ENCODE measurements at regions not wholly inside any gene's neighbourhood (a gene's known extent, or its start where the extent isn't known, plus 50 kb on each side); places are given as distances from the start of the nearest gene placed in this dataset.
A peak's percentile ranks its signal among the peaks of the same experiment; 100 is the strongest.

DNA sequence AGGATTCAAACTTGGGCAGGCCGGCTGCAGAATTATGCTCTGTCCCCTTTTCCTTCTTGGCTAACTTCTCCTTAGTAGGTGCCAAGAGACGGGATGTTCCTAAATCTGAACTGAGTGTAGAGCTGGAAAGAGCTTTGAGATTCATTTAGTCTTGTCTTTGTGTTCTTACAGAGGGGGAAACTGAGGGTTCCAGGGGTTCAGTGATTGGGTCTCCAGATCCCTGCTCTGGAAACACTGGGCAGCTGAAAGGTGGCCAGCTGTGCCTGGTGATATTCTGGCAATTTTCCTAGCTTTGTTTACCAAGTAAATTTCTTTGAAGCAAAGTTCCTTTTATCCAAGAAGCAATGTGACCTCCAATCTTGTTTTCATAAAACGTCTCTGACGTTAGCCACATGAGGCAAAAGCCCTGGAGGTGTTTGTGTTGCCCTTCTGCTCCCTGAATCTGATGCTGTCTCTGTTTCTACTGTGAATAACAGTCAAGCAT, 288.7 kb downstream of the ZSWIM6 start:
- DNase-seq (ENCODE audit: extremely low read depth in 1 of 11, low read depth in 9 of 11, low spot score in 4 of 11) = no peak

DNA sequence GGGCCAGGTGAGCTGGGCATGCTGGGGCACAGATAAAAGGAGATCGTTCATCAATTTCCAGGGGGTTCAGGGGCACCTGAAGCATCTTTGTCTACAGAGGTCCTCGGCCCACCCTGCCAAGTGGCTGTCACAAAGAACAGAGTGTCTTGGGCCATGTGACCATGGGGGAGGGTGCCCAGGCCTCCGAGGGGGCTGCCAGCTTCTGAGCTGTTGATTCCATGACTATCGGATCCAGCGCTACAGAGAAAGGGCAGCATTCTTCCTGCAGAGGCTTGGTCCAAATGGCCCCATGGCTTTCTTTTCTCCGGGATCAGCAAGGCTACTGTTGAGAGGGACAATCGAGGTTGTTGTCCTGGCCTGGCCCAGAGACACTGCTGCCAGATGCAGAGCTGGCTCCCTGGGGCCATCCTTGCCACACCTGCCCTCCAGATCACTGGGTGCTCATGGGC, 289.2 kb downstream of the ZSWIM6 start:
- DNase-seq (ENCODE audit: extremely low read depth in 1 of 11, low read depth in 9 of 11, low spot score in 4 of 11) = no peak

DNA sequence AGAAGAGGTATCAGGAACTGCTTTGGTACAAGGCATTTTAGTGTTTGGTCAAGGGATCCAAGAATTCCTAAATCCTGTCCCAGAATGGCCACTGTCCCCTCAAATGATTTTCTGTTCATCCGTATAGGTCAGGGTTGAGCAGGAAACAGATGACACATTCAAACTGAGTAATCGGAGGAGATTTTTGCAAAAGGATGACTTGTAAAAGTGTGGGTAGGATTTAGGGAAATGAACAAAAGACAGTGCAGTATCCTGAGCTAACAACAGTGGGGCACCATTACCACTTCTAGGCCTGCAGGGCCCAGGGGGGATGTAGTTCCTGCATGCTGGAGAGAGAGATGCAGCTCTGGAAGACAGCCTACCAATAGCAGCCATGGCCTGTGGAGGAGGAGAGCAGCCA, 290.1 kb downstream of the ZSWIM6 start:
- no peak for DNase-seq (ENCODE audit: extremely low read depth in 1 of 11, low read depth in 9 of 11, low spot score in 4 of 11)

DNA sequence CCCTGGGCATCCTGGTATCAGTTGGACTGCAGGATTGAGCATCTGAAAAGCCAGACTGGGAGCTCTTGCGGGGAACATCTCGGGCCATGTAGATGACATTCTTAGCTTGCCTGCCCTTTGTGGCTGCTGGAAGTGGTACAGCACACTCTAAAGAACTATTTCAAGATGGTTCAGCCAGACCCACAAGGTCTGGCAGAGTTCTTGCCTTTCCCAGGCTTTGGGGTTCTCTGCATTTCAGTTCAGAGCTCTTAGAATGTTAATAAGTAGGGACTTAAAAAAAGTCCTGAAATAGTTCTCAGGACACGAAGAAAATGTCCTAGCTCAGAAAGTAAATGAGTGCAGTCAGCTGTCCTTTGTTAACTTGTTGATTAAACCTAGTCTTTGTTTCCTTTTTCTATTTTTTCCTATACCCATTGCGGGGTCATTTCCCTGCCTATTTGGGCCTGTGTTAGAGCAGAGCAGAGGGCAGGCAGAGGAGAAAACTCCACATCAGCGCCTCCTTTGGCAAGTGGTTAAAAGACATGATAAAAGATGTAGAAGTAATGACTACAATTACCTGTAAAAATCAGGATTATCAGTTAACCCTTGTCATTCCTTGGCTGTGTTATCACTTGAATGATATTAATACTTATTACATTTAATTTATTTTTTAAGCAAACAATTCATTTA, 291.5 kb downstream of the ZSWIM6 start:
- DNase-seq (ENCODE audit: extremely low read depth in 1 of 11, low read depth in 9 of 11, low spot score in 4 of 11) = no peak

DNA sequence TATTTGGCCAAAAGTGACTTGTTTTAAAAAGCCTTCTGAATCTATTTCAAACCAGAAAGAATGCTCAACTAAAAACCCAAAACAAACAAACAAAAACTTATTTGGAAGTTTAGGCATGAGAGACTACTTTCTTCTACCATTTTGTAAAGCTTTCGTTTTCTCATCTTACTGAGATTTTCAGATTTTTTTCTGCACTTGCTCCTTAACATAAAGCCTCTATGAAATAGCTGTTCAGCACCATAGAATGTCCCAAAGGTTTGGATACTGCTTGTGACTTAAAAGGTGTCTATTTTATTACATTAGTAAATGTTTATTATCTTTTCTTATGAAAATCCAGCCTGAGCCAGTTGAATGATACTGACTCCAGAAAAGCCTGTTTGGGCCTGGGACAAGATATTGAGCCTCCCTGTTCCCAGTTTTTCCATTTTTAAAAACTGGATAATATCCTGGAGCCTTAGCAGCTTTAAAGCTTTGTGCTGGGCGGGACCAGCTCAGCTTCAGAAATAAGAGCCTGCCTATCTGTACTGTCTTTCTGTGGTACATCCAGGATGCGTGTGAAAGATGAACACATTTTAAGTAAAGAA, 292.6 kb downstream of the ZSWIM6 start:
- DNase-seq (ENCODE audit: extremely low read depth in 1 of 11, low read depth in 9 of 11, low spot score in 4 of 11) = no peak

DNA sequence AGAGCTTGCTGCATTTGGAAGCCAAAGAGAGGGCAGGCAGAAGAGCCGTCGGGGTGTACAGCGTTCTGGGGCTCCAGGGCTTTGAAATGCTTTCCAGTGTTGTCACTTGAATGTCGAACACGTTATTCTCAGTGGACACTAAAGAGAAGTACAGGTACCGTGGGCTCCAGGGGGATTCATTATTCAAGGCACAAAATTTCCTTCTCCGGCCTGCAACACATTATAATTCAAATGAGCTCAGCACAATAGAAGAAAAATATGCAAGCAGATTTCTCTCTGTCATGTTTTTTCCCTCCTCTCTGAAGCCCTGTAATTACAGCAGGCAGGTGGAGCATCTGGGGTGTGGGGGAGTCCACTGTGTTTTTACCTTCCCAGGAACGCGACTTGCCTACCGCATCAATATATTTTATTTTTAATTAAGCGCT, 293.1 kb downstream of the ZSWIM6 start:
- DNase-seq (ENCODE audit: extremely low read depth in 1 of 11, low read depth in 9 of 11, low spot score in 4 of 11) = peak in 1 of 11 donors; percentile 21

DNA sequence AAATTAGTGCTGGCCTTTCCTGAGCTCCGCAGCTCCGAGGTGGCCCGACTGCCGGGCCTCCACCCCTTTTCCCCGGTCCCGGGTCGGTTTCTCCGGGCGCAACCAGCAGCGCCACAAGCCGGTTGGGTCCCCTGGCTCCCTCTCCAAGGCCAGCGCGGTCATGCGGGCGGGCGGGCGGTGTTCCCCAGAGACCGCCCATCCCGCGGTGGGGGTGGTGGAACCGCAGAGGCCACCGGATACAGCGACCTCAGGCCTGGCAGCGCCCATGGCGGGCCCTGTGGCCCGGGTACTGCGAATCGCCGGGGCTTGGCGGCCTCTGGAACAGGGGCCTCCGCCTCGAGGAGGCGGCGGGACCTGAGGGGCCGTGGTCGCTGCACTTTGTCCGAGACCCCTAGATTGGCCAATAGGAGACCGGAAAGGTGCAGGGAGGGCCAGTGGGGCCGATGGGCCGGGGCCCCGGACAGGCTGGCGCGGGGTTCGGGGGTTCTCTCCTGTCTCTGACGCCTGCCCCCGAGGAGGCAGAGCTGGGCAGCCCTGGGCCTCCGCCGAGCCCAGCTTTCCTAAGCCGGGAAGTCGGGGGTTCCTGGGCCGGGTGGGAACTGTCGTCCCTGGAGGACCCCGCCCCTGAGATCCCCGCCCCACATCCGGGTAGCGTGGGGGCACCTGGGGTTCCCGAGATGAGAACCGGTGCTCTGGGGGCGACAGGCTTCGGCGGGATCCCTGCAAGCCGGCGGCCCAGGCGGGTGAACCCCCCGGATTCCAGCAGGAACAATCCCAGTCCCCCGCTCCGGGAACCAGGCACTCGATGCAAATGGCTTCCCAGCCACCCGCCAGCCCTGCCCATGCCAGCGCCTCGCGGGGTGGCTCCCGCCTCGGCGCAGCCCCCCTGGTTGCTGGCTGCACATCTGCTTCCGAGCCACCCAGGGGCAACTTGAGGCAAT, 293.9 kb downstream of the ZSWIM6 start:
- peak; percentile 25 to 69 (median 52) for DNase-seq (ENCODE audit: extremely low read depth in 1 of 11, low read depth in 9 of 11, low spot score in 4 of 11)

DNA sequence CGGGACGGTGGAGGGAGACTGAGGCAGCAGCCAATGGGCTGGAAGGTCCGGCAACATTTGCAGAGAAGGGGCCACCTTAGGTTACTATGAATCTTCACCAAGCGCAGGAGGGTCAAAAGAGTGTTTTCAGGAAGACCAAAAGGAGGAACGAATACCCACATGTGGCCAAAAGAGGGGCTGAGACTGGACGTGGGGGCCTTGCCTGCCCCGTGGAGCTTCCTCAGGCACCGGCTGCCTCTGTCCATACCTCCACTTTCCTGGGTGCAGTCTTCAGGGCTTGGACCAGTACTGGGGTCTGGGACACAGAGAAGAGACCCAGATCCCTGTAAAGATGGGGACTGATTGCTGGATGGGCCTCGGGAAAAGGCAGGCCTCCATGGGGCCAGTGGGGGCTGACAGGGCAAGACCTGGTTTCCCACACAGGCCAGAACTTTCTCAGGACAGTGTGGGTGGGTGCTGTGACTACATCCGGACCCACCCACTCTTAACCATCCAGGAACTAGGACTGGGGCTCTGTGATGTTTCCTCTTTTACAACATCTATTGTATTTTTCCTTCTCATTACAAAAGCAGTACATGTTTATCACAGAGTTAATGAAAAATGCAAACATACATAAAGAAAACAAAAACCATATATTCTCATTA, 294.7 kb downstream of the ZSWIM6 start:
- DNase-seq (ENCODE audit: extremely low read depth in 1 of 11, low read depth in 9 of 11, low spot score in 4 of 11) = no peak

DNA sequence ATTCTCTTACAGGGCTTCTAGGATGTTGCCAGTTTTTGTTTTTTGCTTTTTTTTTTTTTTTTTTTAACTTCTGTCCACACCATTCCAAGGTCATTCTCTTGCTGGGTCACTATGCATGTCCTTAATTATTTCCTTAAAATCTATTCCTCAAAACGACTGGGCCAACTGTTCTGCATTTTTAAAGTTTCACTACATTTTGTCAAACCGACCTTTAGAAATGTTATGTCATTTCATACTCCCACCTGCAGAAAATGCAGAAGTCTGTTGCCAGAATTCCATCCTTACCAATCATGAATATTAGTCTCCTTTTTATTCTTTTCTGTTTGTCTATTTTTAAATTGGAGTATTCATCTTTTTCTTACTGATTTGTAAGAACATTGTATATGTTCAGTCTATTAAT, 295.5 kb downstream of the ZSWIM6 start:
- no peak for DNase-seq (ENCODE audit: extremely low read depth in 1 of 11, low read depth in 9 of 11, low spot score in 4 of 11)

DNA sequence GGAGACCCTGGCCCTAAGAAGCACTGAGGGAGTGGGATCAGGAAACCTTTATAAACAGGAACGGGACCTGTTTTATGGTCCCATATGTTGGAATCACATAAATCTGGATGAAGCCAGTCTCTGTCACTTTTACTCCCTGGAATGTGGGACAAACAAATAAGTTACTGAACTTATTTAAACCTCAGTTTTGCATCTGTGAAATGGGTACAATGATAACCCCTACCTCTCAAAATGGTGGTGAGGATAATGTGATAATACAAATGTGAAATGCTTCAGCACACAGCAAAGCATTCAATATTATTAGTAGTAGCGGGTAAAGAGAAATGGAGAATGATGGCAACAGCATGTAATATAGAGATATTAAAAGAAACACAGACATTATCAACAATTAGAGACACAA, 298.9 kb downstream of the ZSWIM6 start:
- DNase-seq (ENCODE audit: extremely low read depth in 1 of 11, low read depth in 9 of 11, low spot score in 4 of 11) = no peak

DNA sequence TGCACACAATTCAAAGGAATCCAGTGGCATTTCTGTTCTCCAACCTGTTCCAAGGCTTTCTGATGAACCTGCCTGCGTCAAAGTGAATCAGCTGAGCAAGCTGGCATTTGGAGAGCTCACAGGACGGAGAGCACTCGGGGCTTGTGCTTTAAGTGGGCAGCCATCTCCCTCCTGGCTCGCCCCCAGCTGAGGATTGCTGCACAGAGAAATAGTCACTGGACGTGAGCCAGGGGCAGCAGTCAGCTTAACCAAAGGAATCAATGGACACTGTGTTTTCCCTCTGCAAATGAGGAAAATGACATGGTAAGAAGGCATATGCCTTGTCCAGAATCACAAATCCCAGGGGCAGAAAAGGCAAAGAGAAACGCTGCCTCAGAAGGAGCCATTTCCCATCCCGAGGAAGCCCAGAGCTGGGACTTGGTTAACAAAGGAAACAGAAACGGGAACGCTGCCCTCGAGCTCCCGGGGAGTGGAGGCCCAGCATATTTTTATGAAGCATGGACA, 299.4 kb downstream of the ZSWIM6 start:
- no peak for DNase-seq (ENCODE audit: extremely low read depth in 1 of 11, low read depth in 9 of 11, low spot score in 4 of 11)

DNA sequence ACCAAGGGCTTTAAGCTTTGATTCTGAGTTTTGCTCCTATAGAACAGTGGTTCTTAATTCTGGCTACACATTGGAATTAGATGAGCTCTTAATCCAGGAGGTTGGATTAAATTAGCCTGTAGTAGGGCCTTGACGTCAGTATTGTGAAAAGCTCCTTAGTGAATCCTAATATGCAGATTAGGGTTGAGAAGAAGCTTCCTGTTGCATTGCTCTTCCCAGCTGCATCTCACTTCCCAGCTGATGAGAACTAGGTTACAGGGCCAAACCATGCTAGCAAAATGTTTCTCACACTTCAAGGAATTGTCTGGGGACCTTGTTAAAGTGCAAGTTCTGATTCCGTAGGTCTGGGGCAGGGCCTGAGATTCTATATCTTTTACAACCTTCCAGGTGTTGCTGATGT, 300.0 kb downstream of the ZSWIM6 start:
- DNase-seq (ENCODE audit: extremely low read depth in 1 of 11, low read depth in 9 of 11, low spot score in 4 of 11) = no peak

DNA sequence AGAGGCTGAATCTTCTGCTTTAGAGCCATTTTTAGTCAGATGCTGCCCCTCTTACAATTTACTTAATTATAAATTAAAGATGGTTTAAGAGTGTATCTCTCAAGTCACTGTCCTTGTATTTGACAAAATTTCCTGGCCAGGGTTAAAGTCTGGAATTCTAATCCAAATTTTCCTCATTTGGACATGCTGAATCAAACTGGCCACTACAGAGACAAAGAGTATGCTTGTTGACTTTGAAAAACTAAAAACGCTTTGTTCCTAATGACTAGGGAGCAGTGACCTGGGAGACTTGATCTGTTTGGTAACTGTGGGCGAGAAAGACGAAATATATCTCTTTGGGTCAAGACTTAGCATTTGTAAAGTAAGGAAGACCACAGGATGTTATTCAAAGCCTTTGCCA, 303.2 kb downstream of the ZSWIM6 start:
- no peak for DNase-seq (ENCODE audit: extremely low read depth in 1 of 11, low read depth in 9 of 11, low spot score in 4 of 11)

DNA sequence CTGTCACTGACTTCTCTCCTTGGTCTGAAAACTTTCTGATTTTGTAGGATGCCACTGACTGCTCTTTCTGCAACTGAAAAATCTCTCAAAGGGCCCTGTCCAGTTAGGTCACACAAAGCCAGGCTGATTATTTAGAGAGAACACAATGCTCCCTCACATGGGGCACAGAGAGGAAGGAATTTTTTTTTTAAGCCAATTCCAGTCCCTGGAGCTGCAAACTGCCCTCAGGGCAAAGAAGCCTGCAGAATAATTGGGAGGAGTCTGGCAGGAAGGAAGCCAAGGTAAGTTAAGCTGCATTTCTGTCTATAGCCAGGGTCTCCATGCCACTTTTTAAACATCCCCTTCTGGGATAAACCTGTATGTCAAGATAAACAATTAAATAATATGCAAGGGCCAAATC, 305.5 kb downstream of the ZSWIM6 start:
- no peak for DNase-seq (ENCODE audit: extremely low read depth in 1 of 11, low read depth in 9 of 11, low spot score in 4 of 11)

DNA sequence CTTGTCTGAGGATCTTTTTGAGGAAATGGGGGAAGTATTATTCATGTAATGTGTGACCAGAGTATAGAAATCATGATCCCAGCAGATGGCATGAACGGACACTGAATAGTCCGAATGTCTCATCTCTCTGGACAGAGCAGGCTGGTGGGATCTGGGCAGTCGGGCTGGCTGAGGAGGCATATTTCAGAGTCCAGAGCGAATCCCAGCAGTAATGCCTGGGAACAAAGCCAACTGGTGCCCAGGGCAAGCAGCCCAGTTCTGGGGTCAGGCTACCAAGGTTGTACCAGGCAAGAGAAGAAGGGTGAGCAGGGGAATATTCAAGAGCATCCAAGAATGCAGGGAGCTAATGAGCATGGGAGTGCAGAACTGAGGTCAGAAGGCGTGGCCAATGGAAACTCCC, 306.4 kb downstream of the ZSWIM6 start:
- no peak for DNase-seq (ENCODE audit: extremely low read depth in 1 of 11, low read depth in 9 of 11, low spot score in 4 of 11)

DNA sequence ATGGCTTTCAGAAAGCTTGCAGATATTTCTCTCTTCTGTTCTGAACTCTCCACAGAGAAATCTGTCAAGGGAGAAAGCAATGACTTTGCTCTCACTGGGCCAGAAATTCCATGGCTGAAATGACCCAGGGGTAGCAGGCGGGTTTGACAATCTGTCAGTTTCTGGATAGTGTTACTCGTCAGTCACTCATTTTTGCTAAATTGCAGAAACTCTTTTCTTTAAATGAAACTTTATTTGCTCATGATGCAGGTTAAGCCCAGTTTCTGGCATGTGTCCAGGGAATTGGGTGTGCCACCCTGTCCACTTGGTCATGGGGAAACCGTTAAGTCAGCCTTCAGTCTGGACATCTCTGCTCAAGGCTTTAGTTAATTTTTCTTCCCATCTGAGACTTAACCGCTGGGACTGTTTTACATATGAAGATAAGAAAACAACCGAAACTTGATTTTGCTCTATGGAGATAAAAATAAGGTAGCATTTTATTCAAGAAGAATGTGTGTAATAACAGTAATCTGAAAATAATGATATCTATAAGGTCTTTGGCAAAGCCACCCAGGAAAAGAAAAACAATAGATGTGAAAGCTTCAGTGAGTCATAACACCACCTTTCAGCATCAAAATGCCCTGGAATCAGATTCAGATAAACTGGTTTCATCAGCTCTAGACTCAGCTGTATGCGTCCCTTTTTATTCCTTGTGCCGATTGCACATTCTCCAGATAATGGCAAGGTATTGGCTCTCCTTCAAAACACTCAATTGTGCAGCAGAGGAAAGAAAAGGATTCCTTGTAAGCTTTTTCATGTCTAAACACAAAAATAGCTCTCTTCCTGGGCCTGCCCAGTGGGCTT, 308.3 kb downstream of the ZSWIM6 start:
- DNase-seq (ENCODE audit: extremely low read depth in 1 of 11, low read depth in 9 of 11, low spot score in 4 of 11) = no peak

DNA sequence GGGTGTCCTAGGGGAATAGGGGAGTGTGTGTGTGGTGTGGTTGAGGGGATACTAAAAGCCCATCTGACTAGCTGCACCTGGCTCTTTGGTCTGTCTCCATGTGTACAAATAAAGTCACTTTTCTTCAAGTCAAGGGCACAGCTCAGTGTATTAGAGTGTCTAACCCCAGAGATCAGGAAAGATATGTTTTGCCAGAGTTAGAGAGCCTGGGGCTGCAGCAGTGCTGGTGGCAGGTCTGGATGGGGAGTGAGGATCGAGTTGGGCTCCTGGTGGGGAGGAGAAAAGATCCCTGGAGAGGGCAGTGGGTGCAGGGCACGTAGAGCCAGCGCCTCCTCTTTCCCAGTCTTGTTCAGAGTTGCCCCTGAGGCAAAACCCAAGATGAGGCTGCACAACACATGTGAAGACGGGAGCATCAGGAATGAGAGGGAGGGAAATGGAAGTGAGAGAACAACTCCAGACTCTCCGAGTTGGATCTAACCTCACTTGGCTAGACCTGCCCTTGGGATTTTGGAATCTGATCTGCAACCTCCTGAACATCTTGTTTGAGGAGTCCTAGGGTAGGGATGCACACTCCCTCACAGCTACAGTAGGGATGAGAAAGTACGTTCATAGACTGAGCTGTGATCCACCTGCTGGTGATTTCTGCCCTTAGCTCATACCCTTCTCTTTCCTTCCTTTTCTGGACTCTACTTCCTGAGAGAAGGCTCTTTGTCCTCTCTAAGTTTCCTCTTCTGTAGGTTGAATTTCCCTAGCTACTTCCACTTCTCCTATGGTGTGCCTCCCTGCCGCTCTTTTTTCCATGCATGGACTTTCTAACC, 309.9 kb downstream of the ZSWIM6 start:
- no peak for DNase-seq (ENCODE audit: extremely low read depth in 1 of 11, low read depth in 9 of 11, low spot score in 4 of 11)

DNA sequence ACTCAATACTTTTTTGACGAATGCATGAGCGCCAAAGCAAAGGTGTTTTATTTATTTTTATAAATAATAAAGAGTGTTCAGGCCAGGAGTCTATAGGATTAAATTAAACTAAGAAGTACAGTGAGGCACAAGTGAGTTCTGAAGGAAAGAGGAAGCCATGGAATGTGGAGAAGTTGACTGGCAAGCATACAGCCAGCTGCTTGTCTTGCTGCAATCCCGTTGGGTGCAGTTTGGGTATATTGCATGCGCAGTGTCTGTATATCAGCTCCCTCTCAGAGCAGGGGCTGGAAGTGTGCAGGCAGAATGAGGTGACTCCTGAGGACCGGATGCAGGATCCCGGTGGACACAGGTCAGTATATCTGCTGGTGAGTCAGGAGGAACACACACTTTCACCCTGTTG, 315.6 kb downstream of the ZSWIM6 start:
- DNase-seq (ENCODE audit: extremely low read depth in 1 of 11, low read depth in 9 of 11, low spot score in 4 of 11) = no peak

Measured in renal cortex interstitium (tissue), 11 donors.